GM18867 (cell line): ENCODE measurements at regions not wholly inside any gene's neighbourhood (a gene's known extent, or its start where the extent isn't known, plus 50 kb on each side); places are given as distances from the start of the nearest gene placed in this dataset.
"Not testable (repeated sequence)": the region's sequence is repeated elsewhere in the genome, so short reads cannot be mapped to it uniquely, and the experiment has no call there.

Experiments used
- ATAC-seq: cut with Tn5 transposase; IDR thresholded peaks from one replicate; pipeline ENCODE4 v1.9.1; 2021; ENCODE audit warnings: mild to moderate bottlenecking, moderate library complexity; ENCODE audit not compliant: unreplicated experiment

GRCh38 chr13:67421475-67421874 is 191.3 kb upstream of the PCDH9 start:
- no peak for ATAC-seq

- peak; percentile 87 for ATAC-seq
Measured at GRCh38 chr13:67416047-67416925, 186.2 kb upstream of the PCDH9 start.

- no peak for ATAC-seq
Measured at GRCh38 chr13:67410645-67411044, 180.5 kb upstream of the PCDH9 start.

GRCh38 chr13:67408798-67409197 is 178.7 kb upstream of the PCDH9 start:
- ATAC-seq = peak; percentile 72

GRCh38 chr13:67402546-67402945 is 172.4 kb upstream of the PCDH9 start:
- ATAC-seq = no peak

GRCh38 chr13:67395577-67395976 is 165.4 kb upstream of the PCDH9 start:
- no peak for ATAC-seq

GRCh38 chr13:67392014-67392413 is 161.9 kb upstream of the PCDH9 start:
- no peak for ATAC-seq

GRCh38 chr13:67390462-67391086 is 160.4 kb upstream of the PCDH9 start:
- no peak for ATAC-seq

GRCh38 chr13:67389171-67389570 is 159.0 kb upstream of the PCDH9 start:
- no peak for ATAC-seq

GRCh38 chr13:67383109-67383757 is 153.1 kb upstream of the PCDH9 start:
- not testable (repeated sequence) for ATAC-seq

GRCh38 chr13:67377919-67378318 is 147.8 kb upstream of the PCDH9 start:
- peak; percentile 58 for ATAC-seq

- no peak for ATAC-seq
Measured at GRCh38 chr13:67374391-67374790, 144.3 kb upstream of the PCDH9 start.

- ATAC-seq = no peak
Measured at GRCh38 chr13:67372868-67373464, 142.8 kb upstream of the PCDH9 start.

- ATAC-seq = no peak
Measured at GRCh38 chr13:67369895-67370660, 139.9 kb upstream of the PCDH9 start.

GRCh38 chr13:67367399-67367798 is 137.3 kb upstream of the PCDH9 start:
- ATAC-seq = no peak

- no peak for ATAC-seq
Measured at GRCh38 chr13:67366533-67366932, 136.4 kb upstream of the PCDH9 start.

GRCh38 chr13:67355812-67356476 is 125.8 kb upstream of the PCDH9 start:
- ATAC-seq = no peak

GRCh38 chr13:67353941-67354340 is 123.8 kb upstream of the PCDH9 start:
- ATAC-seq = no peak

- no peak for ATAC-seq
Measured at GRCh38 chr13:67353031-67353430, 122.9 kb upstream of the PCDH9 start.

- no peak for ATAC-seq
Measured at GRCh38 chr13:67351909-67352308, 121.8 kb upstream of the PCDH9 start.
